ENCODE measurements at regions not wholly inside any gene's neighbourhood (a gene's known extent, or its start where the extent isn't known, plus 50 kb on each side); places are given as distances from the start of the nearest gene placed in this dataset.

GRCh38 chr5:27962198-27962597 lies 923.8 kb upstream of the CDH9 start:
- TF ChIP-seq, protein P1, sequence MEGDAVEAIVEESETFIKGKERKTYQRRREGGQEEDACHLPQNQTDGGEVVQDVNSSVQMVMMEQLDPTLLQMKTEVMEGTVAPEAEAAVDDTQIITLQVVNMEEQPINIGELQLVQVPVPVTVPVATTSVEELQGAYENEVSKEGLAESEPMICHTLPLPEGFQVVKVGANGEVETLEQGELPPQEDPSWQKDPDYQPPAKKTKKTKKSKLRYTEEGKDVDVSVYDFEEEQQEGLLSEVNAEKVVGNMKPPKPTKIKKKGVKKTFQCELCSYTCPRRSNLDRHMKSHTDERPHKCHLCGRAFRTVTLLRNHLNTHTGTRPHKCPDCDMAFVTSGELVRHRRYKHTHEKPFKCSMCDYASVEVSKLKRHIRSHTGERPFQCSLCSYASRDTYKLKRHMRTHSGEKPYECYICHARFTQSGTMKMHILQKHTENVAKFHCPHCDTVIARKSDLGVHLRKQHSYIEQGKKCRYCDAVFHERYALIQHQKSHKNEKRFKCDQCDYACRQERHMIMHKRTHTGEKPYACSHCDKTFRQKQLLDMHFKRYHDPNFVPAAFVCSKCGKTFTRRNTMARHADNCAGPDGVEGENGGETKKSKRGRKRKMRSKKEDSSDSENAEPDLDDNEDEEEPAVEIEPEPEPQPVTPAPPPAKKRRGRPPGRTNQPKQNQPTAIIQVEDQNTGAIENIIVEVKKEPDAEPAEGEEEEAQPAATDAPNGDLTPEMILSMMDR (conservative IDR thresholded peaks at IDR 0.05; ENCODE audit: low read length), result no peak
- TF ChIP-seq EZH2phosphoT487 (IDR thresholded peaks at IDR 0.05; ENCODE audit: borderline replicate concordance, low read depth, low read length), result no peak

All from OCI-LY7 (cell line).